ENCODE measurements at regions not wholly inside any gene's neighbourhood (a gene's known extent, or its start where the extent isn't known, plus 50 kb on each side); places are given as distances from the start of the nearest gene placed in this dataset.
"Not testable (repeated sequence)": the region's sequence is repeated elsewhere in the genome, so short reads cannot be mapped to it uniquely, and the experiment has no call there.

- no peak overlapping the region for H3K4me3 ChIP-seq (ENCODE audit: low read depth, low read length)
- in situ Hi-C loops (cut with HindIII; ENCODE audit: low sequenced_read_pairs), result no loop called here
- no peak for TF ChIP-seq CTCF (IDR thresholded peaks at IDR 0.05; ENCODE audit: low read depth, low read length)
- DNase-seq (ENCODE audit: low read depth, low spot score), result no peak
These were observed 146.6 kb downstream of the CSNK2A3 start for GRCh38 chr11:11206484-11206883.

GRCh38 chr11:11202885-11203284, 150.2 kb downstream of the CSNK2A3 start:
- TF ChIP-seq CTCF (IDR thresholded peaks at IDR 0.05; ENCODE audit: low read depth, low read length), result no peak
- in situ Hi-C loops (cut with HindIII; ENCODE audit: low sequenced_read_pairs), result no loop called here
- H3K4me3 ChIP-seq (ENCODE audit: low read depth, low read length), result no peak overlapping the region
- DNase-seq (ENCODE audit: low read depth, low spot score), result no peak

GRCh38 chr11:11201302-11201701, 151.7 kb downstream of the CSNK2A3 start:
- in situ Hi-C loops (cut with HindIII; ENCODE audit: low sequenced_read_pairs), result not testable (repeated sequence)

GRCh38 chr11:11192541-11192940, 160.5 kb downstream of the CSNK2A3 start:
- TF ChIP-seq CTCF (IDR thresholded peaks at IDR 0.05; ENCODE audit: low read depth, low read length), result no peak
- DNase-seq (ENCODE audit: low read depth, low spot score), result no peak
- H3K4me3 ChIP-seq (ENCODE audit: low read depth, low read length), result no peak overlapping the region
- in situ Hi-C loops (cut with HindIII; ENCODE audit: low sequenced_read_pairs), result no loop called here

More at GRCh38 chr11:11201302-11201701, 151.7 kb downstream of the CSNK2A3 start:
- DNase-seq (ENCODE audit: low read depth, low spot score); H3K4me3 ChIP-seq (ENCODE audit: low read depth, low read length): not testable (repeated sequence)

GRCh38 chr11:11189506-11189905, 163.5 kb downstream of the CSNK2A3 start:
- no peak overlapping the region for H3K4me3 ChIP-seq (ENCODE audit: low read depth, low read length)
- DNase-seq (ENCODE audit: low read depth, low spot score), result no peak
- TF ChIP-seq CTCF (IDR thresholded peaks at IDR 0.05; ENCODE audit: low read depth, low read length), result no peak
- in situ Hi-C loops (cut with HindIII; ENCODE audit: low sequenced_read_pairs), result no loop called here

- TF ChIP-seq CTCF (IDR thresholded peaks at IDR 0.05; ENCODE audit: low read depth, low read length), result no peak
- in situ Hi-C loops (cut with HindIII; ENCODE audit: low sequenced_read_pairs), result no loop called here
- H3K4me3 ChIP-seq (ENCODE audit: low read depth, low read length), result no peak overlapping the region
- DNase-seq (ENCODE audit: low read depth, low spot score), result no peak
These were observed 166.8 kb downstream of the CSNK2A3 start for GRCh38 chr11:11186249-11186648.

GRCh38 chr11:11182261-11182660, 170.8 kb downstream of the CSNK2A3 start:
- in situ Hi-C loops (cut with HindIII; ENCODE audit: low sequenced_read_pairs), result no loop called here
- no peak for TF ChIP-seq CTCF (IDR thresholded peaks at IDR 0.05; ENCODE audit: low read depth, low read length)
- H3K4me3 ChIP-seq (ENCODE audit: low read depth, low read length), result no peak overlapping the region
- DNase-seq (ENCODE audit: low read depth, low spot score), result no peak

Measured in astrocyte of the spinal cord (primary cell).